ENCODE measurements at regions not wholly inside any gene's neighbourhood (a gene's known extent, or its start where the extent isn't known, plus 50 kb on each side); places are given as distances from the start of the nearest gene placed in this dataset.

- Histone ChIP-seq H3K36me3 (ENCODE audit: control insufficient read depth in 1 of 2, insufficient read depth in 2 of 2, low read length in 2 of 2) (no peaks in the 10 kb centered on the region), H3K9ac (ENCODE audit: low read length) (no peak overlapping the region), H3K9me3 (ENCODE audit: control insufficient read depth in 1 of 2, insufficient read depth in 1 of 2, low read depth in 1 of 2, low read length in 2 of 2) (no peaks in the 10 kb centered on the region), H3K79me2 (ENCODE audit: insufficient read depth, low read length) (no peaks in the 10 kb centered on the region), H3K4me1 (ENCODE audit: control insufficient read depth in 1 of 2, insufficient read depth in 2 of 2, low read length in 2 of 2) (0 out of 4 replicates have a peak, but pooled peaks cover 0 to 7% of the 10 kb centered on the region in 2 experiments), H3K9me2 (ENCODE audit: insufficient read depth) (no peaks in the 10 kb centered on the region), H3K27me3 (ENCODE audit: insufficient read depth, low read length) (no peaks in the 10 kb centered on the region), H2AFZ (ENCODE audit: low read depth, low read length, poor library complexity, severe bottlenecking) (no peak overlapping the region), H3K4me3 (replicated peaks in 1 of 2; ENCODE audit: low read depth in 1 of 2, low read length in 2 of 2) (no peak overlapping the region), H3K27ac (ENCODE audit: low read depth, low read length) (no peak overlapping the region; the same call in 1 of the 2 replicates), H3K4me2 (ENCODE audit: low read length) (peak overlapping the region; percentile 36; the same call in 1 of the 2 replicates), H4K20me1 (ENCODE audit: insufficient read depth) (no peaks in the 10 kb centered on the region)
- BruUV-seq (replicated peaks), result no TSS peak
- RAD21 ChIA-PET (ENCODE audit: low non-redundant PET in 1 of 2, low total read pairs in 2 of 2, uncharacterized antibody in 2 of 2, unreplicated experiment in 2 of 2), result no interaction called here
- TF ChIP-seq ELF1 (IDR thresholded peaks at IDR 0.05; ENCODE audit: borderline replicate concordance, low read depth) (peak; percentile 60), EGR1 (IDR thresholded peaks at IDR 0.05; ENCODE audit: low read depth) (no peak)
- intact Hi-C loops (cut with micrococcal nuclease), result no loop called here
- POLR2A ChIA-PET, result no interaction called here
- DNase-seq (ENCODE audit: low read depth, low spot score) (peak; percentile 3), ATAC-seq (peak; percentile 87)
- CTCF ChIA-PET, result no interaction called here
Observed at GRCh38 chr1:157403203-157403602, 149.1 kb downstream of the FCRL5 start.

- intact Hi-C loops (cut with micrococcal nuclease), result no loop called here
- H3K4me2 ChIP-seq (ENCODE audit: low read length), result no peak overlapping the region
- H3K9ac ChIP-seq (ENCODE audit: low read length), result no peak overlapping the region
- H4K20me1 ChIP-seq (ENCODE audit: insufficient read depth), result no peaks in the 10 kb centered on the region
- H3K27ac ChIP-seq (ENCODE audit: low read depth, low read length), result no peak overlapping the region
- RAD21 ChIA-PET (ENCODE audit: low non-redundant PET in 1 of 2, low total read pairs in 2 of 2, uncharacterized antibody in 2 of 2, unreplicated experiment in 2 of 2), result no interaction called here
- TF ChIP-seq SP1 (IDR thresholded peaks at IDR 0.05; ENCODE audit: low read depth) (no peak), SRF (IDR thresholded peaks at IDR 0.05; ENCODE audit: low read depth) (no peak), ZFX (IDR thresholded peaks at IDR 0.05) (no peak), SIN3A (IDR thresholded peaks at IDR 0.05; ENCODE audit: low read depth) (no peak), REST (IDR thresholded peaks at IDR 0.05; ENCODE audit: low read depth) (no peak), EZH2 (IDR thresholded peaks at IDR 0.05) (no peak), ATF3 (IDR thresholded peaks at IDR 0.05) (no peak), FOSL1 (IDR thresholded peaks at IDR 0.05; ENCODE audit: low read depth) (no peak), EGR1 (IDR thresholded peaks at IDR 0.05; ENCODE audit: low read depth) (no peak), POLR2AphosphoS5 (IDR thresholded peaks at IDR 0.05; ENCODE audit: low read depth, low read length) (no peak), CBX3 (IDR thresholded peaks at IDR 0.05; ENCODE audit: low read depth) (no peak), EZH2phosphoT487 (IDR thresholded peaks at IDR 0.05; ENCODE audit: borderline replicate concordance) (no peak), ZBTB33 (IDR thresholded peaks at IDR 0.05; ENCODE audit: extremely low read depth, insufficient replicate concordance, low read length) (no peak), ZNF274 (IDR thresholded peaks at IDR 0.05; ENCODE audit: low read depth, low read length) (no peak), POLR2A (IDR thresholded peaks at IDR 0.05; ENCODE audit: borderline replicate concordance, extremely low read depth, insufficient read depth, insufficient read length) (no peak), JUND (IDR thresholded peaks at IDR 0.05) (no peak), CEBPB (IDR thresholded peaks at IDR 0.05; ENCODE audit: low read depth) (no peak)
- H3K36me3 ChIP-seq (ENCODE audit: control insufficient read depth in 1 of 2, insufficient read depth in 2 of 2, low read length in 2 of 2), result no peaks in the 10 kb centered on the region
- BruUV-seq (replicated peaks), result no TSS peak
- 0 out of 4 replicates have a peak, but pooled peaks cover 0 to 7% of the 10 kb centered on the region in 2 experiments for H3K4me1 ChIP-seq (ENCODE audit: control insufficient read depth in 1 of 2, insufficient read depth in 2 of 2, low read length in 2 of 2)
- H3K27me3 ChIP-seq (ENCODE audit: insufficient read depth, low read length), result peaks cover 6% of the 10 kb centered on the region; the same call in 1 of the 2 replicates
- H3K79me2 ChIP-seq (ENCODE audit: insufficient read depth, low read length), result no peaks in the 10 kb centered on the region
- H3K4me3 ChIP-seq (replicated peaks in 1 of 2; ENCODE audit: low read depth in 1 of 2, low read length in 2 of 2), result no peak overlapping the region
- DNase-seq (ENCODE audit: low read depth, low spot score), result no peak
- 0 out of 2 replicates have a peak, but pooled peaks have one; percentile 7 for ATAC-seq
- CTCF ChIA-PET, result no interaction called here
- no peaks in the 10 kb centered on the region for H3K9me2 ChIP-seq (ENCODE audit: insufficient read depth)
- POLR2A ChIA-PET, result no interaction called here
- no peak overlapping the region for H2AFZ ChIP-seq (ENCODE audit: low read depth, low read length, poor library complexity, severe bottlenecking)
- no peaks in the 10 kb centered on the region for H3K9me3 ChIP-seq (ENCODE audit: control insufficient read depth in 1 of 2, insufficient read depth in 1 of 2, low read depth in 1 of 2, low read length in 2 of 2)
Observed at GRCh38 chr1:157400766-157401165, 151.5 kb downstream of the FCRL5 start.
